Right atrium auricular region (tissue), 2 donors: ENCODE measurements at regions not wholly inside any gene's neighbourhood (a gene's known extent, or its start where the extent isn't known, plus 50 kb on each side); places are given as distances from the start of the nearest gene placed in this dataset.

Experiments used
- DNase-seq: peaks from one replicate; pipeline ENCODE4 v3.0.0-alpha.2; 2019; ENCODE audit warnings: low spot score
- H3K27ac ChIP-seq, 2 donors: fragments of 200-600 bp; sonication (generic); 1 replicate in 1 of 2; 2 replicates in 1 of 2; pipeline ENCODE4 v1.5.1; 2016 to 2019
- H3K27me3 ChIP-seq, 2 donors: fragments of 200-600 bp; sonication (generic); one replicate each; pipeline versions ENCODE4 v1.5.1 to v1.6.0; 2017 to 2019
- H3K36me3 ChIP-seq: fragments of 200-600 bp; sonication (generic); one replicate; pipeline ENCODE4 v1.5.1; 2016
- H3K4me1 ChIP-seq, 2 donors: fragments of 200-600 bp; sonication (generic); one replicate each; pipeline versions ENCODE4 v1.5.1 to v1.6.0; 2017 to 2019
- H3K4me3 ChIP-seq, 2 donors: fragments of 200-600 bp; sonication (generic); 1 replicate in 1 of 2; 2 replicates in 1 of 2; pipeline ENCODE4 v1.5.1; 2017 to 2019; ENCODE audit warnings: mild to moderate bottlenecking in 1 of 2, moderate library complexity in 1 of 2
- H3K9me3 ChIP-seq, 2 donors: fragments of 200-600 bp; sonication (generic); one replicate each; pipeline ENCODE4 v1.5.1; 2019
- CTCF ChIP-seq, 2 donors: fragments of 200-600 bp; sonication (generic); IDR thresholded peaks; one replicate each; pipeline ENCODE4 v1.5.1; 2019; ENCODE audit warnings: antibody characterized with exemption in 2 of 2

DNA sequence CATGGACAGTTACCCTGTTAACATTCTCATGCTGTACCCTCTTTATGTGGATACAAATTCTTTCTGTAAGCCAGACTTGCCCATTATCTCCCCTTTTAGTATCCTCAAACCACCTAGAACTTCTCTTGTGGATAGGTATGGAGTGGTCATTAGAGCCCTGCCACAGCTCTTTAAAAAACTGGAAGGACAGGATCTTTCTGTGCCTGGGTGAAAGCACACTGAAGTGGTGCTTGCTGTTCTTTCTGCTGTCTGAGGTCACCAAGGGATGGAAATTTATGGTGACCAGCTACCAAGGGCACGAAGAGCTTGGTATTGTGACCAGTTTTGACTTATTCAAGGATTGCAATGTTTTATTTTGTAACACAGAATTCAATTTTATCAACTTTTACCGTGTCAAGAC, 344.2 kb downstream of the CBLL2 start:
- Histone ChIP-seq H3K4me1 (no peaks in the 10 kb centered on the region), H3K27me3 (no peaks in the 10 kb centered on the region), H3K36me3 (no peaks in the 10 kb centered on the region), H3K4me3 (no peak overlapping the region), H3K27ac (no peak overlapping the region), H3K9me3 (peaks cover 0 to 9% of the 10 kb centered on the region in 2 donors)
- no peak for TF ChIP-seq CTCF (IDR thresholded peaks at IDR 0.05)
- no peak for DNase-seq

DNA sequence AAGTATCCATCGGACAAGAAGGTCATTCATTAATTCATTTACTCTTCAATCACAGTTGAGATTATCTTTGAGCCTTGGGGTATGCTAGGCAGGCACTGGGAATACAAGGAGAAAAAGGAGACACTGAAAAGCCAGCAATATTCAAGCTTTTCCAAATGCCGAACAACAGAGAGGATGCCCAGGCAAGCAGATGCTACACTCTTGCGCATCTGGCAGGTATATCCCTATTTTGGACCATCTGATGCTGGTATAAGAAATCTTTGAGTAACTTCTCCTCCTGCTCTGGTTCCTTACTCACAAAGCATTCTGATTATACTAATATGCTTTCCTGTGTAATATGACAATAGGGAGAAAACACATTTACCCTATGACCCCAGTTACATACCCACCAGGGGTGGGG, 354.9 kb downstream of the CBLL2 start:
- Histone ChIP-seq H3K9me3 (no peaks in the 10 kb centered on the region), H3K4me3 (no peak overlapping the region), H3K27me3 (no peaks in the 10 kb centered on the region), H3K27ac (no peak overlapping the region), H3K4me1 (no peaks in the 10 kb centered on the region), H3K36me3 (no peaks in the 10 kb centered on the region)
- no peak for TF ChIP-seq CTCF (IDR thresholded peaks at IDR 0.05)
- no peak for DNase-seq

DNA sequence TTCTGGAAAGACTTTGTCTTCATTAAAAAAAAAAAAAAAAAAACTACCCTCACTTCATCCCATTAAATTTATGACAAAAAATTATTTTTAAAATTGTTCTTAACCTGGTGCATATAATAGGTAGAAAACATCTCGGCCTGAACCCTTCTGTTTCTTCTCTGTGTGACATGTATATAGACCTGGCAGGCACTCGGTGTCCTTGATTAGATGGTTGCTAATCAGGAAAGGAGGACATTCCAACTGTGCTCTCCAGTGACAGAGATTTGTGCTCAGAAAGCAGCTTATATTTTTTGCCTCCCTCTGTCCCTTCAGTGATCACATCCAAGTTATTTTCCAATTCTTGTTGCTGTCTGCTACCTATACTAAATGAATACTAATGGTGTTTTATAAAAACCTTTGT, 355.6 kb downstream of the CBLL2 start:
- no peak for TF ChIP-seq CTCF (IDR thresholded peaks at IDR 0.05)

GRCh38 chrX:22629105-22629725, 356.5 kb downstream of the CBLL2 start:
- Histone ChIP-seq H3K27ac (no peak overlapping the region), H3K9me3 (no peaks in the 10 kb centered on the region), H3K36me3 (no peaks in the 10 kb centered on the region), H3K4me1 (no peaks in the 10 kb centered on the region), H3K27me3 (no peaks in the 10 kb centered on the region), H3K4me3 (no peak overlapping the region)
- DNase-seq = no peak
- TF ChIP-seq CTCF (IDR thresholded peaks at IDR 0.05) = no peak

More for the DNA sequence above, 355.6 kb downstream of the CBLL2 start:
- no peaks in the 10 kb centered on the region for H3K4me1 ChIP-seq
- no peaks in the 10 kb centered on the region for H3K36me3 ChIP-seq
- H3K9me3 ChIP-seq = no peaks in the 10 kb centered on the region
- no peaks in the 10 kb centered on the region for H3K27me3 ChIP-seq
- DNase-seq = no peak
- H3K4me3 ChIP-seq = no peak overlapping the region
- no peak overlapping the region for H3K27ac ChIP-seq

DNA sequence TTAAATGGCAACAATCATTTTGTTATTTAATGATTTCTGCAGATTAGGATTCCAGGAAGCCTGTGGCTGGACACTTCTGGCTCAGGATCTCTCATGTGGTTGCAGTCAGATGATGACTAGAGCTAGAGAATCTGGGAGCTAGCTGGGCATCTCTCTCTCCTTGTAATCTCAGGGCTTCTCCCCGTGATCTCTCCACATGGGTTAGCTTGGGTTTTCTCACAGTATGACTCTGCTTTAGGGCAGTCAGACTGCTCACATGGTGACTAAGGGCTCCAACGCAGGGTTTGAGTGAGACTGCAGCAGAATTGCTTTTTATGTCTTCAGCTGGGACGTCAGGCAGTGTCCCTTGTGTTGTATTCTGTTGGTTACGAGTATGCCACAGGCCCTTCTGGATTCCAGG, 361.4 kb downstream of the CBLL2 start:
- Histone ChIP-seq H3K27ac (no peak overlapping the region), H3K4me3 (no peak overlapping the region), H3K27me3 (no peaks in the 10 kb centered on the region), H3K4me1 (no peaks in the 10 kb centered on the region), H3K36me3 (no peaks in the 10 kb centered on the region), H3K9me3 (no peaks in the 10 kb centered on the region)
- no peak for TF ChIP-seq CTCF (IDR thresholded peaks at IDR 0.05)
- no peak for DNase-seq

DNA sequence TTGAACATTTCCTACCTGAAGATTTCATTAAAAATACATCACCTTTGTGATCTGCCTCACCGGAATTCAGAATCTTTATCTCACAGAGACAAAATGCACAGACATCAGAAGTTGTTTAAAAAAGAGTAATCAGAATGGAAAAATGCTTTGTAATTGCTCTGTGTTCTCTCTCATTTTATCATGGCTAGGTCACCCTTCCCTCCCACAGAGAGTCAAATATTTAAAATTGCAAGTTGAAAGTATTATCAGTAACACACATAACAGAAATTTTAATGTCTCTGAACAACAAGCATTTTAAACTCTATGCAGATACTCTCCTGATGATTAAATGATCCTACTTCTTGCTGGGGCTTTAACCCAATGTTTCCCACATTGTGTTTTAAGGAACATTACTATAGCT, 362.0 kb downstream of the CBLL2 start:
- no peaks in the 10 kb centered on the region for H3K4me1 ChIP-seq
- no peaks in the 10 kb centered on the region for H3K27me3 ChIP-seq
- no peaks in the 10 kb centered on the region for H3K36me3 ChIP-seq
- no peak for DNase-seq
- H3K4me3 ChIP-seq = no peak overlapping the region
- no peak overlapping the region for H3K27ac ChIP-seq
- H3K9me3 ChIP-seq = no peaks in the 10 kb centered on the region
- no peak for TF ChIP-seq CTCF (IDR thresholded peaks at IDR 0.05)
